IPS-18a (cell line): ENCODE measurements at regions not wholly inside any gene's neighbourhood (a gene's known extent, or its start where the extent isn't known, plus 50 kb on each side); places are given as distances from the start of the nearest gene placed in this dataset.
"Not testable (repeated sequence)": the region's sequence is repeated elsewhere in the genome, so short reads cannot be mapped to it uniquely, and the experiment has no call there.

Experiments
- H3K27ac ChIP-seq: one replicate; pipeline ENCODE4 v1.5.1; 2013; ENCODE audit warnings: low read length
- H3K27me3 ChIP-seq: one replicate; pipeline ENCODE4 v1.6.1; 2013; ENCODE audit warnings: mild to moderate bottlenecking, low read length; ENCODE audit not compliant: control insufficient read depth, insufficient read depth
- H3K36me3 ChIP-seq: one replicate; pipeline ENCODE4 v1.6.1; 2013; ENCODE audit warnings: low read depth, low read length; ENCODE audit not compliant: control insufficient read depth
- H3K4me1 ChIP-seq: one replicate; pipeline ENCODE4 v1.6.1; 2013; ENCODE audit warnings: low read depth, low read length; ENCODE audit not compliant: control insufficient read depth
- H3K4me3 ChIP-seq: one replicate; pipeline ENCODE4 v1.5.1; 2013; ENCODE audit warnings: low read length
- H3K9ac ChIP-seq: one replicate; pipeline ENCODE4 v1.6.1; 2013; ENCODE audit warnings: mild to moderate bottlenecking, low read length, moderate library complexity
- H3K9me3 ChIP-seq: one replicate; pipeline ENCODE4 v1.6.1; 2013; ENCODE audit warnings: low read depth, low read length; ENCODE audit not compliant: control insufficient read depth

- no peaks in the 10 kb centered on the region for H3K4me1 ChIP-seq
- no peak overlapping the region for H3K27ac ChIP-seq
- no peaks in the 10 kb centered on the region for H3K27me3 ChIP-seq
- H3K9ac ChIP-seq: no peak overlapping the region
- no peak overlapping the region for H3K4me3 ChIP-seq
- H3K9me3 ChIP-seq: no peaks in the 10 kb centered on the region
- no peaks in the 10 kb centered on the region for H3K36me3 ChIP-seq
These were observed 108.5 kb downstream of the DACT1 start for GRCh38 chr14:58746261-58746660.

GRCh38 chr14:58746701-58747100 lies 108.9 kb downstream of the DACT1 start:
- H3K27me3 ChIP-seq: no peaks in the 10 kb centered on the region
- H3K9ac ChIP-seq: no peak overlapping the region
- no peaks in the 10 kb centered on the region for H3K36me3 ChIP-seq
- H3K9me3 ChIP-seq: no peaks in the 10 kb centered on the region
- H3K4me1 ChIP-seq: no peaks in the 10 kb centered on the region
- H3K4me3 ChIP-seq: no peak overlapping the region
- no peak overlapping the region for H3K27ac ChIP-seq

- H3K4me1 ChIP-seq: no peaks in the 10 kb centered on the region
These were observed 109.4 kb downstream of the DACT1 start for GRCh38 chr14:58747181-58747580.

GRCh38 chr14:58748251-58748650 lies 110.5 kb downstream of the DACT1 start:
- H3K4me1 ChIP-seq, H3K27ac ChIP-seq: not testable (repeated sequence)

More at GRCh38 chr14:58747181-58747580, 109.4 kb downstream of the DACT1 start:
- Histone ChIP-seq H3K27me3 (no peaks in the 10 kb centered on the region), H3K4me3 (no peak overlapping the region), H3K9ac (no peak overlapping the region), H3K9me3 (no peaks in the 10 kb centered on the region), H3K27ac (no peak overlapping the region), H3K36me3 (no peaks in the 10 kb centered on the region)

GRCh38 chr14:58749066-58749669 lies 111.4 kb downstream of the DACT1 start:
- no peaks in the 10 kb centered on the region for H3K4me1 ChIP-seq
- no peaks in the 10 kb centered on the region for H3K27me3 ChIP-seq
- no peaks in the 10 kb centered on the region for H3K9me3 ChIP-seq
- H3K36me3 ChIP-seq: no peaks in the 10 kb centered on the region
- H3K9ac ChIP-seq: no peak overlapping the region
- H3K4me3 ChIP-seq: no peak overlapping the region
- no peak overlapping the region for H3K27ac ChIP-seq

More at GRCh38 chr14:58748251-58748650, 110.5 kb downstream of the DACT1 start:
- H3K36me3 ChIP-seq, H3K27me3 ChIP-seq, H3K4me3 ChIP-seq, H3K9me3 ChIP-seq, H3K9ac ChIP-seq: not testable (repeated sequence)

- Histone ChIP-seq H3K36me3 (no peaks in the 10 kb centered on the region), H3K9ac (no peak overlapping the region), H3K27ac (no peak overlapping the region), H3K27me3 (no peaks in the 10 kb centered on the region), H3K4me3 (no peak overlapping the region), H3K4me1 (peaks cover 7% of the 10 kb centered on the region), H3K9me3 (no peaks in the 10 kb centered on the region)
These were observed 112.8 kb downstream of the DACT1 start for GRCh38 chr14:58750321-58751269.

GRCh38 chr14:58751788-58752187 lies 114.0 kb downstream of the DACT1 start:
- H3K27ac ChIP-seq: no peak overlapping the region
- H3K4me1 ChIP-seq: peaks cover 18% of the 10 kb centered on the region

GRCh38 chr14:58752289-58752688 lies 114.5 kb downstream of the DACT1 start:
- Histone ChIP-seq H3K27ac (no peak overlapping the region), H3K4me1 (peaks cover 18% of the 10 kb centered on the region), H3K9me3 (no peaks in the 10 kb centered on the region), H3K27me3 (no peaks in the 10 kb centered on the region), H3K4me3 (no peak overlapping the region), H3K9ac (no peak overlapping the region), H3K36me3 (no peaks in the 10 kb centered on the region)

More at GRCh38 chr14:58751788-58752187, 114.0 kb downstream of the DACT1 start:
- H3K27me3 ChIP-seq: no peaks in the 10 kb centered on the region
- H3K9me3 ChIP-seq: no peaks in the 10 kb centered on the region
- no peak overlapping the region for H3K9ac ChIP-seq
- no peak overlapping the region for H3K4me3 ChIP-seq
- H3K36me3 ChIP-seq: no peaks in the 10 kb centered on the region

GRCh38 chr14:58752771-58753201 lies 115.0 kb downstream of the DACT1 start:
- Histone ChIP-seq H3K9ac (no peak overlapping the region), H3K27ac (no peak overlapping the region), H3K27me3 (no peaks in the 10 kb centered on the region), H3K4me3 (no peak overlapping the region), H3K9me3 (no peaks in the 10 kb centered on the region), H3K36me3 (no peaks in the 10 kb centered on the region), H3K4me1 (peaks cover 18% of the 10 kb centered on the region)

GRCh38 chr14:58755031-58755925 lies 117.5 kb downstream of the DACT1 start:
- no peaks in the 10 kb centered on the region for H3K36me3 ChIP-seq
- H3K9me3 ChIP-seq: no peaks in the 10 kb centered on the region
- peaks cover 18% of the 10 kb centered on the region for H3K4me1 ChIP-seq
- no peak overlapping the region for H3K9ac ChIP-seq
- no peak overlapping the region for H3K27ac ChIP-seq
- H3K4me3 ChIP-seq: no peak overlapping the region
- no peaks in the 10 kb centered on the region for H3K27me3 ChIP-seq

GRCh38 chr14:58760121-58760520 lies 122.4 kb downstream of the DACT1 start:
- H3K27ac ChIP-seq: no peak overlapping the region
- H3K9me3 ChIP-seq: no peaks in the 10 kb centered on the region
- H3K36me3 ChIP-seq: no peaks in the 10 kb centered on the region
- H3K27me3 ChIP-seq: peaks cover 1% of the 10 kb centered on the region
- H3K4me3 ChIP-seq: no peak overlapping the region
- H3K4me1 ChIP-seq: peaks cover 15% of the 10 kb centered on the region
- H3K9ac ChIP-seq: no peak overlapping the region
